Islet of Langerhans (tissue), 1 donor: ENCODE measurements at regions not wholly inside any gene's neighbourhood (a gene's known extent, or its start where the extent isn't known, plus 50 kb on each side); places are given as distances from the start of the nearest gene placed in this dataset.

Source experiments
- FAIRE-seq: peaks from one replicate; lab custom pipeline; 2011; peaks lifted over from hg19 to GRCh38; lab: Jason Lieb, UNC

DNA sequence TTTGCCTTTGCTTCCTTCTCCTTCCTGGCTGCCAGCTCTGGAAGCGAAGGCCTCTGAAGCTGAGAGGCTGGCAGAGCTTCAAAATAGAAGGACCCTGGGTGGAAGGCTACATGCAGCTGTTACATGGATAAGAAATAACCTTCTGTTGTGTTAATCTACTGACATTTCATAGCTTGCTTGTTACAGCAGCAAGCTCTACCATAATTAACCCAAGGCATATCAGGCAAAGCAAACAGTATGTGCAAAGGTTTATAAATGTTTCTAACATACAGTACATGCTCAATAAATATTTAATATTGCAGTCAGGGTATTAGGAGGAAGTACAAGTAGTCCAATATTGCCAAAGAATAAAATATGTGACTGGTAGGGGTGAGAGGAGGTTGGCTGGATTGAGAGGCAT, 55.6 kb upstream of the MKLN1 start:
- FAIRE-seq, result no peak

DNA sequence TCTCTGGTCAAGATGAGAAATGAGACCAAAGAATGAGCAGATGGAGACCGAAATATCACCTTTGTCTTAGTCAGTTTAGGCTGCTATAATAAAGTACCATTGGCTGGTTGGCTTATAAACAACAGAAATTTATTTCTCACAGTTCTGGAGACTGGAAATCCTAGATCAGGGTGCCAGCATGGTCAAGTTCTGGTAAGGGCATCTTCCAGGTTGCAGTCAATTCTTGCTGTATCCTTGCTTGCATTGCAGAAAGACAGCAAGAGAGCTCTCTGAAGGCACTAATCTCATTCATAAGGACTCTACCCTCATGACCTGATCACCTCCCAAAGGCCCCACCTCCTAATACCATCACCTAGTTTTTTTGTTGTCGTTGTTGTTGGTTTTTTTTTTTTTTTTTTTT, 52.7 kb upstream of the MKLN1 start:
- no peak for FAIRE-seq

DNA sequence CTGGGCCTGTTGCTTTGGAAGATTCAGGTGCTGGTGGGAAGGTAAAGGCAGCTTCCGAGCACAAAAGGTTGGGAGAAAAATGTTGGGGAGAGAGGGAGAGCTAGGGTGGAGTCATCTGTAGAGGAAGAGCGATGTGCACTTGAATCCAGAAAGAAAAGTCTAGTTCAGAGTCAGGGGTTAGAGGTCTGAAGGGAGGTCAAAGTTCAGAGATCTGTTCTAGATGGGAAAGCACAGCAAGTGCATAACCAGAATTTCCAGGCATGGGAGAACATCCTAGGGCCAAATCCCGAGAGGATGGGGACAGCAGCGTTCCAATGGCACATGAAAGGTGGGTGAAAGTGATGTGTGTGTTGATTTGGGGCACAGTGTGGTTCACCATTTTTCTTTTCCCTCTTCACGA, 51.5 kb upstream of the MKLN1 start:
- no peak for FAIRE-seq

DNA sequence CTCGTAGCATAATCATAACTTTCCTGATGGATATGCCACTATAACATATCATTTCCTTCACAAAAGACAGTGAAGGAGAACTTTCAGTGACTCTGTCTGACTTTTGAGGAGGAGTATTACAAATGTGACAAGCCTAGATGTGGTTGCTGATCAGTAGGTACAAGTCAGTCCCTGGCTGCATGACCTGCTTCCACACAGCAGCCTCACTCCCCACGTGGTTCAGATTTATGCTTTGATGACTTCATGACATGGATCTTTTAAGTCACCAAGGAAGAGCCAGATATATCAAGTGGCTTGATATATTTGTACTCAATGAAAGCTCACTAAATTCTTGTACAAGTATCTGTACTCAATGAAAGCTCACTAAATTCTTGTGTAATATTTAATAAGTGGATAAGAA, 50.9 kb upstream of the MKLN1 start:
- no peak for FAIRE-seq
